Skeletal muscle satellite cell (primary cell): ENCODE measurements at regions not wholly inside any gene's neighbourhood (a gene's known extent, or its start where the extent isn't known, plus 50 kb on each side); places are given as distances from the start of the nearest gene placed in this dataset.

ENCODE experiments used
- H3K27me3 ChIP-seq: 2 replicates; pipeline ENCODE4 v1.7.0; 2013; ENCODE audit warnings: low read length; ENCODE audit not compliant: control insufficient read depth, insufficient read depth
- H3K36me3 ChIP-seq: 2 replicates; pipeline ENCODE4 v1.7.0; 2013; ENCODE audit warnings: mild to moderate bottlenecking, control low read depth, low read length; ENCODE audit not compliant: insufficient read depth
- H3K4me1 ChIP-seq: 2 replicates; pipeline ENCODE4 v1.7.0; 2013; ENCODE audit warnings: low read length; ENCODE audit not compliant: control insufficient read depth, insufficient read depth
- H3K4me2 ChIP-seq: 2 replicates; pipeline ENCODE4 v1.7.0; 2013; ENCODE audit warnings: mild to moderate bottlenecking, low read length
- H3K4me3 ChIP-seq: 2 replicates; pipeline ENCODE4 v1.7.0; 2013; ENCODE audit warnings: low read length
- H3K9ac ChIP-seq: 2 replicates; pipeline ENCODE4 v1.7.0; 2013; ENCODE audit warnings: mild to moderate bottlenecking, low read depth, low read length, moderate library complexity
- H3K9me3 ChIP-seq: replicated peaks from 2 replicates; pipeline ENCODE4 v1.7.0; 2013; ENCODE audit warnings: mild to moderate bottlenecking, control low read depth, low read length

GRCh38 chr5:175021321-175021720 lies 296.9 kb downstream of the MSX2 start:
- no peak overlapping the region for H3K4me2 ChIP-seq
- H3K9me3 ChIP-seq: peaks cover 3% of the 10 kb centered on the region
- H3K4me1 ChIP-seq: no peaks in the 10 kb centered on the region
- no peaks in the 10 kb centered on the region for H3K27me3 ChIP-seq
- no peaks in the 10 kb centered on the region for H3K36me3 ChIP-seq
- no peak overlapping the region for H3K9ac ChIP-seq
- no peak overlapping the region for H3K4me3 ChIP-seq

- Histone ChIP-seq H3K4me3 (no peak overlapping the region), H3K4me2 (no peak overlapping the region), H3K4me1 (no peaks in the 10 kb centered on the region), H3K9me3 (peaks cover 3% of the 10 kb centered on the region), H3K36me3 (no peaks in the 10 kb centered on the region), H3K27me3 (no peaks in the 10 kb centered on the region), H3K9ac (no peak overlapping the region)
Observed at GRCh38 chr5:175015028-175015685, 290.8 kb downstream of the MSX2 start.

GRCh38 chr5:175013251-175013650 lies 288.9 kb downstream of the MSX2 start:
- H3K9me3 ChIP-seq: peaks cover 3% of the 10 kb centered on the region
- no peaks in the 10 kb centered on the region for H3K36me3 ChIP-seq
- H3K4me1 ChIP-seq: no peaks in the 10 kb centered on the region
- H3K4me2 ChIP-seq: no peak overlapping the region
- no peak overlapping the region for H3K9ac ChIP-seq
- no peak overlapping the region for H3K4me3 ChIP-seq
- H3K27me3 ChIP-seq: no peaks in the 10 kb centered on the region

- Histone ChIP-seq H3K4me3 (no peak overlapping the region), H3K9ac (no peak overlapping the region), H3K9me3 (peaks cover 3% of the 10 kb centered on the region), H3K27me3 (no peaks in the 10 kb centered on the region), H3K4me2 (no peak overlapping the region), H3K36me3 (no peaks in the 10 kb centered on the region), H3K4me1 (no peaks in the 10 kb centered on the region)
Observed at GRCh38 chr5:175012267-175012666, 287.9 kb downstream of the MSX2 start.

- H3K4me2 ChIP-seq: no peak overlapping the region
- H3K4me3 ChIP-seq: no peak overlapping the region
- H3K4me1 ChIP-seq: no peaks in the 10 kb centered on the region
- no peaks in the 10 kb centered on the region for H3K27me3 ChIP-seq
- peaks cover 2% of the 10 kb centered on the region for H3K9me3 ChIP-seq
- no peak overlapping the region for H3K9ac ChIP-seq
- H3K36me3 ChIP-seq: no peaks in the 10 kb centered on the region
Observed at GRCh38 chr5:175003531-175003930, 279.1 kb downstream of the MSX2 start.

- no peaks in the 10 kb centered on the region for H3K4me1 ChIP-seq
- no peaks in the 10 kb centered on the region for H3K27me3 ChIP-seq
- no peak overlapping the region for H3K4me3 ChIP-seq
- H3K36me3 ChIP-seq: no peaks in the 10 kb centered on the region
- peaks cover 2% of the 10 kb centered on the region for H3K9me3 ChIP-seq
- H3K9ac ChIP-seq: no peak overlapping the region
- no peak overlapping the region for H3K4me2 ChIP-seq
Observed at GRCh38 chr5:175001876-175002645, 277.7 kb downstream of the MSX2 start.

- H3K4me1 ChIP-seq: no peaks in the 10 kb centered on the region
- H3K4me2 ChIP-seq: no peak overlapping the region
- H3K27me3 ChIP-seq: no peaks in the 10 kb centered on the region
- no peaks in the 10 kb centered on the region for H3K36me3 ChIP-seq
- no peak overlapping the region for H3K4me3 ChIP-seq
- H3K9me3 ChIP-seq: peaks cover 2% of the 10 kb centered on the region
- no peak overlapping the region for H3K9ac ChIP-seq
Observed at GRCh38 chr5:175001311-175001710, 276.9 kb downstream of the MSX2 start.

- Histone ChIP-seq H3K9ac (no peak overlapping the region), H3K4me3 (no peak overlapping the region), H3K4me2 (no peak overlapping the region), H3K9me3 (peaks cover 6% of the 10 kb centered on the region), H3K4me1 (no peaks in the 10 kb centered on the region), H3K27me3 (no peaks in the 10 kb centered on the region), H3K36me3 (no peaks in the 10 kb centered on the region)
Observed at GRCh38 chr5:174999581-174999980, 275.2 kb downstream of the MSX2 start.

GRCh38 chr5:174998131-174998730 lies 273.8 kb downstream of the MSX2 start:
- Histone ChIP-seq H3K4me1 (no peaks in the 10 kb centered on the region), H3K36me3 (no peaks in the 10 kb centered on the region), H3K9me3 (peaks cover 4% of the 10 kb centered on the region), H3K4me2 (no peak overlapping the region), H3K4me3 (no peak overlapping the region), H3K9ac (no peak overlapping the region), H3K27me3 (no peaks in the 10 kb centered on the region)

- no peaks in the 10 kb centered on the region for H3K36me3 ChIP-seq
- no peak overlapping the region for H3K9ac ChIP-seq
- no peak overlapping the region for H3K4me3 ChIP-seq
- no peaks in the 10 kb centered on the region for H3K27me3 ChIP-seq
- H3K4me2 ChIP-seq: no peak overlapping the region
- no peaks in the 10 kb centered on the region for H3K4me1 ChIP-seq
- H3K9me3 ChIP-seq: peaks cover 4% of the 10 kb centered on the region
Observed at GRCh38 chr5:174997688-174998087, 273.3 kb downstream of the MSX2 start.

- no peaks in the 10 kb centered on the region for H3K27me3 ChIP-seq
- no peaks in the 10 kb centered on the region for H3K36me3 ChIP-seq
- H3K4me1 ChIP-seq: no peaks in the 10 kb centered on the region
- H3K9ac ChIP-seq: no peak overlapping the region
- no peak overlapping the region for H3K4me3 ChIP-seq
- no peak overlapping the region for H3K4me2 ChIP-seq
- H3K9me3 ChIP-seq: peaks cover 4% of the 10 kb centered on the region
Observed at GRCh38 chr5:174996941-174997340, 272.6 kb downstream of the MSX2 start.
